Esophagus squamous epithelium (tissue), 5 donors: ENCODE measurements at regions not wholly inside any gene's neighbourhood (a gene's known extent, or its start where the extent isn't known, plus 50 kb on each side); places are given as distances from the start of the nearest gene placed in this dataset.

ENCODE experiments used
- DNase-seq: peaks from one replicate; lab custom pipeline; 2025; lab: John Stamatoyannopoulos, UW
- H3K27ac ChIP-seq, 4 donors: fragments of 200-600 bp; sonication (generic); one replicate each; pipeline ENCODE4 v1.5.1; 2016 to 2019; ENCODE audit warnings: mild to moderate bottlenecking in 1 of 4
- H3K27me3 ChIP-seq, 4 donors: fragments of 200-600 bp; sonication (generic); 1 replicate in 3 of 4; 2 replicates in 1 of 4; pipeline versions ENCODE4 v1.5.1 to v1.6.0; 2017 to 2021; ENCODE audit warnings: antibody characterized with exemption in 1 of 4
- H3K36me3 ChIP-seq, 3 donors: fragments of 200-600 bp; sonication (generic); one replicate each; pipeline ENCODE4 v1.5.1; 2016 to 2019
- H3K4me1 ChIP-seq, 3 donors: fragments of 200-600 bp; sonication (generic); one replicate each; pipeline ENCODE4 v1.5.1; 2017 to 2019
- H3K4me3 ChIP-seq, 4 donors: fragments of 200-600 bp; sonication (generic); 1 replicate in 3 of 4; 2 replicates in 1 of 4; pipeline ENCODE4 v1.5.1; 2016 to 2019; ENCODE audit warnings: mild to moderate bottlenecking in 2 of 4, moderate library complexity in 1 of 4
- H3K9me3 ChIP-seq, 3 donors: fragments of 200-600 bp; sonication (generic); one replicate each; pipeline ENCODE4 v1.5.1; 2016 to 2019
- POLR2A ChIP-seq, 4 donors: fragments of 450-650 bp; IDR thresholded peaks; one replicate each; pipeline ENCODE4 v1.6.1; 2017; ENCODE audit warnings: antibody characterized with exemption in 4 of 4, mild to moderate bottlenecking in 4 of 4, moderate library complexity in 3 of 4
- WGBS, 2 donors: methylation state at CpG; one replicate each; pipeline ENCODE4 v1.1.5; 2018; 5-methylcytosine and 5-hydroxymethylcytosine counted together
- intact Hi-C: fragments of 100-400 bp; cut with DNase I; formaldehyde crosslinking; loops from one replicate; pipeline ENCODE4 v1.15.0; 2022
- TF ChIP-seq, protein P1 (sequence below), 6 experiments: fragments of 450-650 bp in 4 of 6; fragments of 200-600 bp in 2 of 6; sonication (generic) in 2 of 6; IDR thresholded peaks; one replicate each; pipeline ENCODE4 v1.5.1; 2016 to 2019; ENCODE audit warnings: antibody characterized with exemption in 6 of 6, mild to moderate bottlenecking in 4 of 6, moderate library complexity in 4 of 6
- donor health status: DM: yes; HTN: yes; CAD: no.

DNA sequence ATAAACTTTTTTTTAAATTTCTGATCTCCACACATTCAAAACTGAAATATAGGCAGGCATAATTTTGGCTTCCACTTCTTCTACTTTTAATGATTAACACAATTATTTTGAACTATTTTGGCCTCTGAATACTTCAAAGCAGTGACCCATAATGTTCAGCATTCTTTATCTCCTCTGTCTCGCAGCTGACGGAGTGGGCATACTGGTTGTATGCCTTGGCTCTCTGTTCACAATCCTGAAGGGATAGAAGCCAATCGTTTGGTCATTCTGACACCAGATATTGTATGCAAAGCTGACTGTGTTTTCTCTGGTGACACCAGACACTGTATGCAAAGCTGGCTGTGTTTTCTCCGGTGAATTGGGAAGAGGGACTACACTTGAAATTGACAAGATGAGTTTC, 833.0 kb downstream of the EFNB2 start:
- 78 to 79% methylated on average over 4 of the region's 4 CpGs for WGBS, 2 donors
- intact Hi-C loops, result no loop called here
- no peaks in the 10 kb centered on the region for H3K4me1 ChIP-seq

DNA sequence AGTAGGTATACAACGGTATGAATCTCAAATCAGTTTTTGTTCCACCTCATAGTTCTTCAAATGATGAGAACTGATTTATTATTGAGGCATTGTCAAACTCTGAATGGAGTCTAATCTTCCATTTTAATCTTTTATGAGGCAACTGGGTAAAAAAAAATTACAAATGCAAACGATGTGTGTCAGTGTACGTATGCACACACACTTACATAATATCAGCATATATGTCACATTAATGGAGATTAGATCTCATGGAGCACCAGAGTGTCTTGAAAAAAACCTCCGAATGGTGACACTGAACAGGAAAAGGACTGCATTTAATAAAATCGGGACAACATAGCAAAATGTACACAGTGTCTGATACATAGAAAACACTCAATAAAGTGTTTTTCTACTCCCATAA, 842.7 kb downstream of the EFNB2 start:
- Histone ChIP-seq H3K36me3 (no peaks in the 10 kb centered on the region), H3K4me3 (no peak overlapping the region), H3K4me1 (no peaks in the 10 kb centered on the region), H3K27me3 (no peaks in the 10 kb centered on the region), H3K9me3 (no peaks in the 10 kb centered on the region), H3K27ac (no peak overlapping the region)
- intact Hi-C loops, result no loop called here
- TF ChIP-seq POLR2A (IDR thresholded peaks at IDR 0.05), result no peak
- TF ChIP-seq, protein P1, sequence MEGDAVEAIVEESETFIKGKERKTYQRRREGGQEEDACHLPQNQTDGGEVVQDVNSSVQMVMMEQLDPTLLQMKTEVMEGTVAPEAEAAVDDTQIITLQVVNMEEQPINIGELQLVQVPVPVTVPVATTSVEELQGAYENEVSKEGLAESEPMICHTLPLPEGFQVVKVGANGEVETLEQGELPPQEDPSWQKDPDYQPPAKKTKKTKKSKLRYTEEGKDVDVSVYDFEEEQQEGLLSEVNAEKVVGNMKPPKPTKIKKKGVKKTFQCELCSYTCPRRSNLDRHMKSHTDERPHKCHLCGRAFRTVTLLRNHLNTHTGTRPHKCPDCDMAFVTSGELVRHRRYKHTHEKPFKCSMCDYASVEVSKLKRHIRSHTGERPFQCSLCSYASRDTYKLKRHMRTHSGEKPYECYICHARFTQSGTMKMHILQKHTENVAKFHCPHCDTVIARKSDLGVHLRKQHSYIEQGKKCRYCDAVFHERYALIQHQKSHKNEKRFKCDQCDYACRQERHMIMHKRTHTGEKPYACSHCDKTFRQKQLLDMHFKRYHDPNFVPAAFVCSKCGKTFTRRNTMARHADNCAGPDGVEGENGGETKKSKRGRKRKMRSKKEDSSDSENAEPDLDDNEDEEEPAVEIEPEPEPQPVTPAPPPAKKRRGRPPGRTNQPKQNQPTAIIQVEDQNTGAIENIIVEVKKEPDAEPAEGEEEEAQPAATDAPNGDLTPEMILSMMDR (IDR thresholded peaks at IDR 0.05), result no peak
- 73 to 79% methylated on average over 5 of the region's 5 CpGs for WGBS, 2 donors
- no peak for DNase-seq

More for the DNA sequence above, 833.0 kb downstream of the EFNB2 start:
- H3K36me3 ChIP-seq, result no peaks in the 10 kb centered on the region
- H3K9me3 ChIP-seq, result no peaks in the 10 kb centered on the region
- H3K27me3 ChIP-seq, result no peaks in the 10 kb centered on the region
- DNase-seq, result no peak
- TF ChIP-seq POLR2A (IDR thresholded peaks at IDR 0.05), result no peak
- TF ChIP-seq, protein P1 (IDR thresholded peaks at IDR 0.05), result no peak
- H3K4me3 ChIP-seq, result no peak overlapping the region
- no peak overlapping the region for H3K27ac ChIP-seq

DNA sequence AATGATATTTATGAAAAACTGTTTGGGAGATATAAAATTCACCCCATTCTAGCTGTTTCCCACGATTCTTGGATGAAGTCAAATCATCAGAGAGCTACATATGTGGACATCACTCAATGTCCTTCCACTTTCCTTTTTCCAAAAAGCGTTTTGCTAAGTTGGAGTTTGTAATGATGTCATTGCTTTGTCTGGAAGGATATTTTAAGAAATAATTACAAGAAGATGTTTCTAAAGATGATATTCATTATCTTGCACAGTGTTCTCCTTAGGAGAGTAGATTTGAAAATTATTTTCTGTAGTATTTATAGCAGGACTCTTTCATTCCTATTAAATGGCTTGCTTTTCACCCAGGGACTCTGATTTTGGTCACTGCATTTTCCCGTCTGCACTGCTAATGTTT, 851.2 kb downstream of the EFNB2 start:
- intact Hi-C loops, result no loop called here
- DNase-seq, result no peak

DNA sequence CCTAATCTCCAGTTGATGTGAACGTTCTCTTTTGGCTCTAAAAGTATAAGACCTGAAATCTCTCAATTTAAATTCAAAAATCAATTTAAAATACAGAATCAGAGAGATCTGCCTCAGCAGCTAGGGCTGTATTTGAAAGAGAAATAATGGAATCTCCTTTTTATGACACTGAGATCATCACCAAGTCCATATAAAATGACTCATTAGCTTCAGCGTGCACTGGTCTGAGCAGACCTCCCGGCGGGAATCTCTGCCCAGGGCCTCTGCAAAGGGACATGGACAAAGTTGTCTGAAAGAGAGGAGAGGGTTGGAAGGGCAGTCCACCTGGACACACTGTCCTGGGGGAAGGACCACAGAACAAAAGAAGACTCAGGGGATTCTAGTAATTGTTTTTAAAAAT, 855.6 kb downstream of the EFNB2 start:
- Histone ChIP-seq H3K4me3 (no peak overlapping the region), H3K4me1 (no peaks in the 10 kb centered on the region), H3K9me3 (no peaks in the 10 kb centered on the region), H3K27ac (no peak overlapping the region), H3K36me3 (no peaks in the 10 kb centered on the region), H3K27me3 (no peaks in the 10 kb centered on the region)
- intact Hi-C loops, result no loop called here
- 72 to 84% methylated on average over 4 of the region's 4 CpGs for WGBS, 2 donors
- DNase-seq, result no peak
- TF ChIP-seq, protein P1 (IDR thresholded peaks at IDR 0.05), result no peak
- no peak for TF ChIP-seq POLR2A (IDR thresholded peaks at IDR 0.05)

More for the DNA sequence above, 851.2 kb downstream of the EFNB2 start:
- no peaks in the 10 kb centered on the region for H3K36me3 ChIP-seq
- no peaks in the 10 kb centered on the region for H3K27me3 ChIP-seq
- no peaks in the 10 kb centered on the region for H3K4me1 ChIP-seq
- H3K27ac ChIP-seq, result no peak overlapping the region
- 71 to 73% methylated on average over 3 of the region's 3 CpGs for WGBS, 2 donors
- TF ChIP-seq, protein P1 (IDR thresholded peaks at IDR 0.05), result no peak
- TF ChIP-seq POLR2A (IDR thresholded peaks at IDR 0.05), result no peak
- no peak overlapping the region for H3K4me3 ChIP-seq
- H3K9me3 ChIP-seq, result no peaks in the 10 kb centered on the region

- H3K36me3 ChIP-seq, result no peaks in the 10 kb centered on the region
- no peaks in the 10 kb centered on the region for H3K4me1 ChIP-seq
- H3K27me3 ChIP-seq, result no peaks in the 10 kb centered on the region
- no peak for TF ChIP-seq POLR2A (IDR thresholded peaks at IDR 0.05)
- TF ChIP-seq, protein P1 (IDR thresholded peaks at IDR 0.05), result no peak
- 35 to 50% methylated on average over 1 of the region's 1 CpG for WGBS, 2 donors
- intact Hi-C loops, result no loop called here
- H3K9me3 ChIP-seq, result no peaks in the 10 kb centered on the region
- no peak for DNase-seq
- H3K27ac ChIP-seq, result no peak overlapping the region
- H3K4me3 ChIP-seq, result no peak overlapping the region
These were observed 857.4 kb downstream of the EFNB2 start for GRCh38 chr13:105678072-105678471.
